ENCODE measurements at regions not wholly inside any gene's neighbourhood (a gene's known extent, or its start where the extent isn't known, plus 50 kb on each side); places are given as distances from the start of the nearest gene placed in this dataset.

- Mint-ChIP-seq H3K9me3 (ENCODE audit: low read depth) (no peaks in the 10 kb centered on the region), H3K4me3 (ENCODE audit: unreplicated experiment) (no peak overlapping the region), H3K36me3 (ENCODE audit: low read depth) (no peaks in the 10 kb centered on the region), H3K4me1 (ENCODE audit: low read depth) (peaks cover 19% of the 10 kb centered on the region), H3K27ac (ENCODE audit: unreplicated experiment) (no peak overlapping the region), H3K27me3 (ENCODE audit: low read depth) (no peaks in the 10 kb centered on the region)
- TF ChIP-seq, protein P1, sequence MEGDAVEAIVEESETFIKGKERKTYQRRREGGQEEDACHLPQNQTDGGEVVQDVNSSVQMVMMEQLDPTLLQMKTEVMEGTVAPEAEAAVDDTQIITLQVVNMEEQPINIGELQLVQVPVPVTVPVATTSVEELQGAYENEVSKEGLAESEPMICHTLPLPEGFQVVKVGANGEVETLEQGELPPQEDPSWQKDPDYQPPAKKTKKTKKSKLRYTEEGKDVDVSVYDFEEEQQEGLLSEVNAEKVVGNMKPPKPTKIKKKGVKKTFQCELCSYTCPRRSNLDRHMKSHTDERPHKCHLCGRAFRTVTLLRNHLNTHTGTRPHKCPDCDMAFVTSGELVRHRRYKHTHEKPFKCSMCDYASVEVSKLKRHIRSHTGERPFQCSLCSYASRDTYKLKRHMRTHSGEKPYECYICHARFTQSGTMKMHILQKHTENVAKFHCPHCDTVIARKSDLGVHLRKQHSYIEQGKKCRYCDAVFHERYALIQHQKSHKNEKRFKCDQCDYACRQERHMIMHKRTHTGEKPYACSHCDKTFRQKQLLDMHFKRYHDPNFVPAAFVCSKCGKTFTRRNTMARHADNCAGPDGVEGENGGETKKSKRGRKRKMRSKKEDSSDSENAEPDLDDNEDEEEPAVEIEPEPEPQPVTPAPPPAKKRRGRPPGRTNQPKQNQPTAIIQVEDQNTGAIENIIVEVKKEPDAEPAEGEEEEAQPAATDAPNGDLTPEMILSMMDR (IDR thresholded peaks at IDR 0.05) = no peak
- DNase-seq (ENCODE audit: low spot score) = no peak
These were observed 51.0 kb upstream of the PCBP1 start for GRCh38 chr2:70036290-70036689.

- H3K27me3 Mint-ChIP-seq (ENCODE audit: low read depth) = no peaks in the 10 kb centered on the region
- H3K4me3 Mint-ChIP-seq (ENCODE audit: unreplicated experiment) = no peak overlapping the region
- H3K9me3 Mint-ChIP-seq (ENCODE audit: low read depth) = no peaks in the 10 kb centered on the region
- no peak for DNase-seq (ENCODE audit: low spot score)
- peaks cover 21% of the 10 kb centered on the region for H3K4me1 Mint-ChIP-seq (ENCODE audit: low read depth)
- TF ChIP-seq, protein P1 (IDR thresholded peaks at IDR 0.05) = no peak
- H3K27ac Mint-ChIP-seq (ENCODE audit: unreplicated experiment) = peak overlapping the region; percentile 15
- no peaks in the 10 kb centered on the region for H3K36me3 Mint-ChIP-seq (ENCODE audit: low read depth)
These were observed 51.9 kb upstream of the PCBP1 start for GRCh38 chr2:70035344-70035844.

DNA sequence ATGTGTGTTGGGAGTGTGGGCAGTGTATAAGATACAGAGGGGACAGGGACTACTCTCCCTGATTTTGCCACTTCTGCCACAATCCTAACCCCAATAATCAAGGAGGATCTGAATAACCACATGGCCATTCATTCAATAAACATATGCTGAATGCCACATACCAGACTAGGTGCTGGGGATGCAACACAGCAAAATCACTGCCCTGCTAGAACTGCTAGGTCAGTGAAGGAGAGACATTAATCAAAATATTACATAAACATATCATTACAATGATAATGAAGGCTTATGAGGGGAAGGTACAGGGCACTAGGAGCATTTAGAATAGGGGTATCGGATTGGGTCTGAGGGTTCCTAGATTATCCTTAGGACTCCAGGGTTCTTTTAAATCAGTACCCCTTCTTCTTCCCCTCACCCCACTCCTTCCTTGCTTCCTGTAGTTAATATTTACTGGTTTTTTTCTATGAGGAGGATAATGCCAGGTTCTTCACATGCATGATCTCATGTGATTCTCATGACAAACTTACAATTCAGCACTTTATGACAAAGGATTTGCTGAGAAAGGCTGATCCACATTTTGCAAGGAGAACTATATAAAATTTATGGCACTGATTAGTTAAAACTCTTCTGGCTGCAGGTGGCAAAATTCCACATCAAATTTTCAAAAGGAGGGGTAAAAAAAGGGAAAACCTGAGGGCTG is 56.4 kb upstream of the PCBP1 start:
- no peaks in the 10 kb centered on the region for H3K27me3 Mint-ChIP-seq (ENCODE audit: low read depth)
- no peak overlapping the region for H3K4me3 Mint-ChIP-seq (ENCODE audit: unreplicated experiment)
- no peaks in the 10 kb centered on the region for H3K9me3 Mint-ChIP-seq (ENCODE audit: low read depth)
- no peak overlapping the region for H3K27ac Mint-ChIP-seq (ENCODE audit: unreplicated experiment)
- H3K4me1 Mint-ChIP-seq (ENCODE audit: low read depth) = peaks cover 31% of the 10 kb centered on the region
- TF ChIP-seq, protein P1 (IDR thresholded peaks at IDR 0.05) = no peak
- no peak for DNase-seq (ENCODE audit: low spot score)
- H3K36me3 Mint-ChIP-seq (ENCODE audit: low read depth) = no peaks in the 10 kb centered on the region

DNA sequence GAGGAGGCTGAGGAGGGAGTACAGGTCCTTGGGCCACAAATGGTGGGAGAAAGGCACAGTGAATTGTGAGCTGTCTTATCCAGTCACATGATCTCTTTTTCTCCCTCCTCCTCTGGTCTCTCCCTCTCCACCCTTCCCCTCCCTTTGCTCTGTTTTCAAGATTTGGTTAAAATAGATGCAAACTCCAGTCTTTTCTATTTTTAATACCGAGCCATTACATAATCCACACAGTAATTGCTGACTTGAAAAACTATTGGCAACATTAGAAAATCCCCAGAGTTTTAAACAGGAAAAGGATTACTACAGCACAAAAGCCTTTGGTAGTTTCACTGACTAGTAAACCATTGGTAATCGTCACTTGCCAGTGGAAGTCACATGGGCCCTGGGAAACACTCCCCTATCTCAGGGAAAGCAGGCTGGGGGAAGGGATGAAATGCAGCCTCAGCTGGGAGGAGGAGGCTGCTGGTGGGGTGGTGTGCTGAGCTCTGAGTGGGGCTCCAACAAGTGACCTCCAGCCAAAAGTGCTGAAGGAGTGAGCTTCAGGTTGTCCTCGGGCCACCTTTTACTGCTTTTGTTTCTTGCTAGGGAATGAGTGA is 57.4 kb upstream of the PCBP1 start:
- Mint-ChIP-seq H3K27ac (ENCODE audit: unreplicated experiment) (peak overlapping the region; percentile 33), H3K4me1 (ENCODE audit: low read depth) (peaks cover 21% of the 10 kb centered on the region), H3K36me3 (ENCODE audit: low read depth) (peaks cover 2% of the 10 kb centered on the region), H3K4me3 (ENCODE audit: unreplicated experiment) (no peak overlapping the region), H3K27me3 (ENCODE audit: low read depth) (no peaks in the 10 kb centered on the region), H3K9me3 (ENCODE audit: low read depth) (no peaks in the 10 kb centered on the region)
- no peak for DNase-seq (ENCODE audit: low spot score)
- TF ChIP-seq, protein P1 (IDR thresholded peaks at IDR 0.05) = no peak

DNA sequence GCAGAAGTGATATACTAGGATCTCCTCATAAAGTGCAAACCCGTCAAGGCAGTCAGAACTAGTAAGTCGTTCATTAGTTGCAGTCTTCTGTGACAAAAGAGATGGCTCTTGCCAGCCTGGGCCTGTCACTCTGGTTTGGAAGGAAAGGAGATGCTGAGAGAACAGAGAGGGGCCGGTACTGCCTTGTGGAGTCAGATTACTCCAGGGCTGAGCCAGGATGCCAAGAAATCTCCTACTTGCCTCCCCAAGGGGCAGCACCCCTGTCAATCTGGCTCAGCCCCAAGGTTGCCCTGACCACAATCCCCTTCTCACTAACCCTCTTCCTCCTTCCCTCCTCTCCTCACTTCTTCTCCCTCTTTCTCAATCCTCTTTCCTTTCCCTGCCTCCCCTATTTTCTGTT is 62.9 kb upstream of the ASPRV1 start:
- peaks cover 2% of the 10 kb centered on the region for H3K9me3 Mint-ChIP-seq (ENCODE audit: low read depth)
- TF ChIP-seq, protein P1 (IDR thresholded peaks at IDR 0.05) = no peak
- no peaks in the 10 kb centered on the region for H3K27me3 Mint-ChIP-seq (ENCODE audit: low read depth)
- peaks cover 12% of the 10 kb centered on the region for H3K4me1 Mint-ChIP-seq (ENCODE audit: low read depth)
- H3K36me3 Mint-ChIP-seq (ENCODE audit: low read depth) = peaks cover 9% of the 10 kb centered on the region
- no peak overlapping the region for H3K4me3 Mint-ChIP-seq (ENCODE audit: unreplicated experiment)
- no peak for DNase-seq (ENCODE audit: low spot score)
- no peak overlapping the region for H3K27ac Mint-ChIP-seq (ENCODE audit: unreplicated experiment)
